Nephron progenitor cell (in vitro differentiated cells): ENCODE measurements at regions not wholly inside any gene's neighbourhood (a gene's known extent, or its start where the extent isn't known, plus 50 kb on each side); places are given as distances from the start of the nearest gene placed in this dataset.

ENCODE experiments used
- DNase-seq: peaks from one replicate; pipeline ENCODE4 v3.0.0; 2021
- H3K27ac Mint-ChIP-seq: 2 replicates; pipeline ENCODE4 v1.8.0; 2021; ENCODE audit warnings: mild to moderate bottlenecking, moderate library complexity, mixed read lengths
- H3K27me3 Mint-ChIP-seq: 2 replicates; pipeline ENCODE4 v1.8.0; 2021; ENCODE audit warnings: mild to moderate bottlenecking, low read depth, mixed read lengths; ENCODE audit not compliant: poor library complexity
- H3K36me3 Mint-ChIP-seq: 2 replicates; pipeline ENCODE4 v1.8.0; 2021; ENCODE audit warnings: low read depth, mixed read lengths
- H3K4me1 Mint-ChIP-seq: 2 replicates; pipeline ENCODE4 v1.8.0; 2021; ENCODE audit warnings: mixed read lengths
- H3K4me3 Mint-ChIP-seq: 2 replicates; pipeline ENCODE4 v1.8.0; 2021; ENCODE audit warnings: mild to moderate bottlenecking, moderate library complexity, mixed read lengths
- H3K9me3 Mint-ChIP-seq: 2 replicates; pipeline ENCODE4 v1.8.0; 2021; ENCODE audit warnings: mild to moderate bottlenecking, moderate library complexity, mixed read lengths
- TF ChIP-seq, protein P1 (sequence below): fragments of 200-600 bp; sonication (generic); IDR thresholded peaks from 2 replicates; pipeline ENCODE4 v1.5.0; 2021; ENCODE audit warnings: antibody characterized with exemption

DNA sequence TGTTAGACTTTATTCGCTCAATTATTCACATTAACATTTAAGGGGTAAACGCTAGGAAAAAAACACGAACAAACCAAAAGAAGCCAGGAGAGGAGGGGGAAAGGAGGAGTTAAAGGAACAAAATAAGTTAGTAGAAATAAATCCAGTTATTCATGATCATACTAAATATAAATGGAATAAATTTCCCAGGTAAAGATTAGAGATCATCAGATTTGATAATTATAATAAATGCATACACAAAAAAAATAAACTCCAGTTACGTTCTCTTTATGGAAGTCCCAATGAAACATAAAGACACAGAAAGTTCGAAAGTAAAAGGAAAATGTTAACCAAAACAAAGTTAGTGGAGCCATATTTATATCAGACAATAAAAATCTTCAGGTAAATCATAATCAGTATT lies 568.7 kb upstream of the NOX3 start:
- no peak for DNase-seq
- H3K4me3 Mint-ChIP-seq: no peak overlapping the region
- H3K27me3 Mint-ChIP-seq: no peaks in the 10 kb centered on the region
- peaks cover 12% of the 10 kb centered on the region for H3K4me1 Mint-ChIP-seq
- H3K9me3 Mint-ChIP-seq: peaks cover 27% of the 10 kb centered on the region
- no peak overlapping the region for H3K27ac Mint-ChIP-seq
- TF ChIP-seq, protein P1, sequence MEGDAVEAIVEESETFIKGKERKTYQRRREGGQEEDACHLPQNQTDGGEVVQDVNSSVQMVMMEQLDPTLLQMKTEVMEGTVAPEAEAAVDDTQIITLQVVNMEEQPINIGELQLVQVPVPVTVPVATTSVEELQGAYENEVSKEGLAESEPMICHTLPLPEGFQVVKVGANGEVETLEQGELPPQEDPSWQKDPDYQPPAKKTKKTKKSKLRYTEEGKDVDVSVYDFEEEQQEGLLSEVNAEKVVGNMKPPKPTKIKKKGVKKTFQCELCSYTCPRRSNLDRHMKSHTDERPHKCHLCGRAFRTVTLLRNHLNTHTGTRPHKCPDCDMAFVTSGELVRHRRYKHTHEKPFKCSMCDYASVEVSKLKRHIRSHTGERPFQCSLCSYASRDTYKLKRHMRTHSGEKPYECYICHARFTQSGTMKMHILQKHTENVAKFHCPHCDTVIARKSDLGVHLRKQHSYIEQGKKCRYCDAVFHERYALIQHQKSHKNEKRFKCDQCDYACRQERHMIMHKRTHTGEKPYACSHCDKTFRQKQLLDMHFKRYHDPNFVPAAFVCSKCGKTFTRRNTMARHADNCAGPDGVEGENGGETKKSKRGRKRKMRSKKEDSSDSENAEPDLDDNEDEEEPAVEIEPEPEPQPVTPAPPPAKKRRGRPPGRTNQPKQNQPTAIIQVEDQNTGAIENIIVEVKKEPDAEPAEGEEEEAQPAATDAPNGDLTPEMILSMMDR: no peak
- H3K36me3 Mint-ChIP-seq: peaks cover 5% of the 10 kb centered on the region

DNA sequence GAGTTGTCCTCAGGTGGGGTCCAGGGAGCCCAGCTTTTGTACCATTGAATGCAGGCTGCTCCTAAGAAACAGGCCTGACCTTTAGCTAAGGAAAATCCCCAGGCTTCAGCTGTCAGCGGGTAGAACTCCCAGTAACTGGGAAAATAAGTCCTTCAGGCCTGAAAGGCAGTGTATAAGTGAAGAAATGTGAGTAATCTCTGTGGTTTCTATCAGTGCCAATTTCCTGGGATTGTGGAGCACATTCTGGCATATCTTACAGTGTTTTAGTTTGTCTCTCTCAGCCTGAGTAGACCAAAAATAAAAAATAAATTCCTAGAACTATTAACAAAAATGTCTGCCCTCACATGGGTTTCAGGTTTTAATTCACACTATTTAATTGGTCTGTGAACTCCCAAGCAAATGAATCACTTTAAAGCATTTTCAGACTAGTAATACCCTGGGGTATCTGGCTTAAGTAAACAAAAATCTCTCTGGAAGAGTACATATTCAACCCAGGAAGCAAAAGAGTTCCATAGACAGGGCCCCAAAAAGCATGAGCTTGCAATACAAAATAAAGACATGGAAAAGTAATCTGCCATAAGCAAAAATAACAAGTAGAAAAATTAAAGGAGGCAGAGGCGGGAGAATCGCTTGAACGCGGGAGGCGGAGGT lies 566.2 kb upstream of the NOX3 start:
- no peak for DNase-seq
- H3K27ac Mint-ChIP-seq: no peak overlapping the region
- peaks cover 5% of the 10 kb centered on the region for H3K36me3 Mint-ChIP-seq
- peaks cover 3% of the 10 kb centered on the region for H3K27me3 Mint-ChIP-seq
- H3K4me3 Mint-ChIP-seq: no peak overlapping the region
- H3K4me1 Mint-ChIP-seq: no peaks in the 10 kb centered on the region
- H3K9me3 Mint-ChIP-seq: peaks cover 27% of the 10 kb centered on the region
- TF ChIP-seq, protein P1: no peak

DNA sequence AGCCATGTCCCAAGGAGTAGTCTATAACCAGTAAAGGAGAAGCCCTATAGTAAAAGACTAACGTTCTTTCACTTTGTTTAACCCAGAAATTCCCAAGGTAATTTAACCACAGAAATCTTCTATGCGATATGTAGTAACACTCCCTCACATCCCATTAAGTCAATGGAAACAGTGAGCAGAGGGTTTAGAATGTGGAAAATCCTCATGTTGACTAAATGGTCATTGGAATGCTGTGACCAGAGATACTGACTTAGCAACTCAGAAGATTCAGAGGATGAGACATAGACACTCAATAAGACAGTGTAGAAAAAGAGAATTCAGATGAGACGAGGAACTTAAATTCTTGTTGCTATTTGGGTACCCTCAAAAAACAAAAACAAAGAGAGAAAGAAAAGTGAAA lies 562.2 kb upstream of the NOX3 start:
- H3K27me3 Mint-ChIP-seq: peaks cover 16% of the 10 kb centered on the region
- H3K36me3 Mint-ChIP-seq: no peaks in the 10 kb centered on the region
- H3K27ac Mint-ChIP-seq: no peak overlapping the region

DNA sequence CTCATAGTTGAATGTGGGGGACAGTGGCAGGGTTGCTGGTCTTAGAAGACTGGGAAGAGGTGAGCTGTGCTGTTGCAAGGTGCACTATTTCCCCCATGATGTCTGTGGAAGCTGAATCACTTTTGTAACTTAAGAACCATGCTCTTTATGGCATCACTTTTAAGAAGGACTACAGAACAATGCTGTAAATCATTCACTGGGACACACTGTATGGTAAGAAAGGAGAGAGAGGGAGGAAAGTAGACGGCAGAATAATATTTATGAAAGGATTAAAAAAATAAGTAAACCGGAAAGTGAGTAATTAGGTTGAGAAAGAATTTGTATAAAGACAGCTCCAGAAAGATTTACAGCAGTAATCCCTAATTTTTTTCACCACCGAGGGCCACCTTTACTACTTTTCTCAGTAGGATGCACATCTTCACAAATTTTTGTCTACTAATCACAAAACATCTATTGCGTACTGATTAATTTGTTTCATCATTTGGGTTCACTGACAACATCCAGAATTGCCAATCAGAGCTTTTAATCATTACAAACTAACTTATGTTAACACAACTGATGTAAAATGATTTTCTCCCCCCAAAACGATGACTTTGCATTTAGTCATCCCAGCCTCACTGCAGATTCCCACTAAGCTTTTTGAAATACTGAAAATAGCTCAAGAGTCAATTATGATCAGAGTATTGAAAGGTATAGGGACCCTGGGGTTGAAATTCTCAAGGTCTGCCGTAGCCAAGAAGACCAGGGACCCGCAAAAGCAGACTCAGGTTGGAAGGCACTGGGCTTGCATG lies 560.7 kb upstream of the NOX3 start:
- DNase-seq: no peak
- Mint-ChIP-seq H3K4me3 (no peak overlapping the region), H3K27me3 (peaks cover 18% of the 10 kb centered on the region), H3K36me3 (no peaks in the 10 kb centered on the region), H3K4me1 (no peaks in the 10 kb centered on the region), H3K9me3 (peaks cover 3% of the 10 kb centered on the region), H3K27ac (no peak overlapping the region)
- TF ChIP-seq, protein P1: no peak

More for the DNA sequence above, 562.2 kb upstream of the NOX3 start:
- Mint-ChIP-seq H3K4me3 (no peak overlapping the region), H3K4me1 (no peaks in the 10 kb centered on the region), H3K9me3 (peaks cover 6% of the 10 kb centered on the region)
- TF ChIP-seq, protein P1: no peak
- DNase-seq: no peak

DNA sequence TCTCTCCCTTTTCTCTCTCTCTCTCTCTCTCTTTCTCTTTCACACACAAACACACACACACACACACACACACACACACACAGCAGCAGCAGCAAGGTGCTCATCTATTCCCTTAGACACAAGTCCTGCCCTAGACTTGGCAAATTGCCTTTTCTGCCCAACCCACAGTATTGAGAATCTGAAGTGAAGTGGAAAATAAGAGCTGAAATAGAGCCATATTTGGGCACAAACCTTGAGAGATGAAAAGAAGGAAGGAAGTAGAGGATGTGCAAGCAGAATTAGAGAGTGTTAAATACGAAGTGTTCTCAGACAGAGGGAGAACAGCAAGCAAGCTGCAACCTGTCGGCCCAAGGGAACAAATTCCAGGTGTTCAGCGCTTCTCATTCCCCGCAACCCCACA lies 557.5 kb upstream of the NOX3 start:
- Mint-ChIP-seq H3K27me3 (peaks cover 18% of the 10 kb centered on the region), H3K36me3 (no peaks in the 10 kb centered on the region), H3K4me3 (no peak overlapping the region), H3K4me1 (no peaks in the 10 kb centered on the region), H3K9me3 (peaks cover 8% of the 10 kb centered on the region), H3K27ac (no peak overlapping the region)
- TF ChIP-seq, protein P1: no peak
- no peak for DNase-seq
